ENCODE measurements at regions not wholly inside any gene's neighbourhood (a gene's known extent, or its start where the extent isn't known, plus 50 kb on each side); places are given as distances from the start of the nearest gene placed in this dataset.

GRCh38 chr20:60220706-60221105 lies 262.5 kb downstream of the CDH26 start:
- TF ChIP-seq, protein P1, sequence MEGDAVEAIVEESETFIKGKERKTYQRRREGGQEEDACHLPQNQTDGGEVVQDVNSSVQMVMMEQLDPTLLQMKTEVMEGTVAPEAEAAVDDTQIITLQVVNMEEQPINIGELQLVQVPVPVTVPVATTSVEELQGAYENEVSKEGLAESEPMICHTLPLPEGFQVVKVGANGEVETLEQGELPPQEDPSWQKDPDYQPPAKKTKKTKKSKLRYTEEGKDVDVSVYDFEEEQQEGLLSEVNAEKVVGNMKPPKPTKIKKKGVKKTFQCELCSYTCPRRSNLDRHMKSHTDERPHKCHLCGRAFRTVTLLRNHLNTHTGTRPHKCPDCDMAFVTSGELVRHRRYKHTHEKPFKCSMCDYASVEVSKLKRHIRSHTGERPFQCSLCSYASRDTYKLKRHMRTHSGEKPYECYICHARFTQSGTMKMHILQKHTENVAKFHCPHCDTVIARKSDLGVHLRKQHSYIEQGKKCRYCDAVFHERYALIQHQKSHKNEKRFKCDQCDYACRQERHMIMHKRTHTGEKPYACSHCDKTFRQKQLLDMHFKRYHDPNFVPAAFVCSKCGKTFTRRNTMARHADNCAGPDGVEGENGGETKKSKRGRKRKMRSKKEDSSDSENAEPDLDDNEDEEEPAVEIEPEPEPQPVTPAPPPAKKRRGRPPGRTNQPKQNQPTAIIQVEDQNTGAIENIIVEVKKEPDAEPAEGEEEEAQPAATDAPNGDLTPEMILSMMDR (IDR thresholded peaks at IDR 0.05), result no peak
- no peak for TF ChIP-seq POLR2A (IDR thresholded peaks at IDR 0.05)

All from uterus (tissue), 2 donors.